ENCODE measurements at regions not wholly inside any gene's neighbourhood (a gene's known extent, or its start where the extent isn't known, plus 50 kb on each side); places are given as distances from the start of the nearest gene placed in this dataset.

DNA sequence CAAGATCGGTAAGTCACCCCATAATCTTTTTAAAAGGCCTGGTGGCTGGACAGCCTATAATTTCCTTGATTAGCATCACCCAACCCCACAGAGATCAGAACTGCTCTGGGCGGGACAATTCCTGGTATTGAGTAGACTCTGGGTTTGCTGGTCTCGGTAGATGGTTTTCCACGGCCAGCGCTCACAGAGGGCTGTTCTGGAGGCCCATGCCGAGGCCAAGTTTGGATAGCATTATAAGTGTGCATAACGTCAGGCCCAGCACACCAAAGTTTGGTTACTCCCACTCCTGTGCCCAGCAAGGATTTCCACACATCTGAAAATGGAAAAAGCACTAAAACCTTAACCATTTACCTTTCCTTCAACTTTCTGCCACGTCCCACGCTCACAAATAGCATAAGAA, 104.7 kb upstream of the RREB1 start:
- 95 to 99% (median 96%) methylated on average over 9 of the region's 9 CpGs for WGBS, 3 donors
- Histone ChIP-seq H3K36me3 (ENCODE audit: insufficient read depth in 1 of 2, low read depth in 1 of 2) (no peaks in the 10 kb centered on the region), H3K4me1 (peaks cover 15% of the 10 kb centered on the region), H3K4me3 (no peak overlapping the region), H3K9me3 (no peaks in the 10 kb centered on the region), H3K27me3 (ENCODE audit: insufficient read depth in 3 of 3, low read length in 2 of 3) (no peaks in the 10 kb centered on the region), H3K27ac (no peak overlapping the region)
- DNase-seq (no peak), ATAC-seq (no peak)
- no peak for TF ChIP-seq CTCF (IDR thresholded peaks at IDR 0.05)
- intact Hi-C loops (cut with DNase I): loop anchor here in 1 of 2 donors (5.0 kb wide), 1 partner anchor 39 kb away; no protein-coding TSS in a partner anchor

DNA sequence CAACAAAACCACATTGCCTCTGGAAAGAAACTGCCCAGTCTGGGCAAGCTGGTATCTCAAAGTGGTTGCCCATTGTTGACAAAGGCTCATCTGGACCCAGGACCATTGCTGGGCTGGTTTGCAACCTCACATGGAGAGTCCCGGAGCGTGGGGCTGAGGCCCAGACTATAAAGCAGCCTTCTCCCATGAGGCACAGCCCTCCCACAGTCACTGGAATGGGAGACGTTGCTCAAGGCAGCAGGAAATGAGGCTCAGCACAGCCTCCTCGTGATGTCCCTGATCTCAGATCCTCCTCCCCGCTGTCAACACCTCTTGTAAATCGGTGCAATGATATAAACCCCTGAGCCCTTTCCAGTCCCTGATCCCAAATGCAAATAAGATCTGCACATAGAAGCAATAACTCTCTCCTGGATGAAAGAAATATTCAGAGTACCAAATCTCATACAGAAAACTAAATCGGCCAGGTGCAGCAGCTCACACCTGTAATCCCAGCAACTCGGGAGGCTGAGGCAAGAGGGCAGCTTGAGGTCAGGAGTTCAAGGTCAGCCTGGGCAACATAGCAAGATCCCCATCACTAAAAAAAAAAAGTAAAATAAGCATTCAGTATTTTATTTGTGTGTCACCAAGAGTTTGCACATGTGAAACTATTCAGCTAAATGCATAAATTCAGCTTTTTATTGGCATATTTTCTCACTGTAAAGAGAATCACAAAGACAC, 103.0 kb upstream of the RREB1 start:
- Histone ChIP-seq H3K36me3 (ENCODE audit: insufficient read depth in 1 of 2, low read depth in 1 of 2) (no peaks in the 10 kb centered on the region), H3K27me3 (ENCODE audit: insufficient read depth in 3 of 3, low read length in 2 of 3) (no peaks in the 10 kb centered on the region), H3K27ac (no peak overlapping the region), H3K4me3 (no peak overlapping the region), H3K4me1 (peaks cover 5% of the 10 kb centered on the region), H3K9me3 (no peaks in the 10 kb centered on the region)
- ATAC-seq: peak in 2 of 4 donors; percentile 58 to 75
- WGBS, 3 donors: 42 to 53% (median 46%) methylated on average over 8 of the region's 8 CpGs
- DNase-seq: no peak
- intact Hi-C loops (cut with DNase I): loop anchor here in 1 of 2 donors (5.0 kb wide), 1 partner anchor 38 kb away; no protein-coding TSS in a partner anchor
- no peak for TF ChIP-seq CTCF (IDR thresholded peaks at IDR 0.05)

DNA sequence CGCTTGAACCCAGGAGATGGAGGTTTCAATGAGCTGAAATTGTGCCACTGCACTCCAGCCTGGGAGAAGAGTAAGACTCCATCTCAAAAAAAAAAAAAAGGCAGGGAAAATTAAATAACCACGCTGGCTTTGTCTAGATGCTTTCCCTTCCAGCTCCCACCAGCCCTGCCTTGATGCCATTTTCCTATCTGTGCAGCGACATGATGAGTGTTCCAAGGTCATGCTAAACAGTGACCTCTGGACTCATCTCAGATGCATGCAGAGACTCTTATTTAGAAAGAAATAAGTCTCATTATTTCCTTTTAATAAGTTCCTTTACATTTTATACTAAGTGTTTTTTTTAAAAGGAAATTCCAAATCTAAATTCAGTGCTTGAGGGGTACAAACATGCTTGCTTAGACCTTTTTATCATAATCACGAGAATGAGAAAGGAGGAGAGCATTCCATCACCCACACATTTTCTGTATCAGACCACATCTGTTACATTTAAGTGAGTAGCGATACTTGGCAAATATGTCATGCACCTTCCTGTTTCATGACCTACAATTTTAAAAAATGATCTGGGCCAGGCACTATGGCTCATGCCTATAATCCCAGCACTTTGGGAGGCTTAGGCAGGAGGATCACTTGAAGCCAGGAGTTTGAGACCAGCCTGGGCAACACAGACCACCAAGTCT, 101.1 kb upstream of the RREB1 start:
- WGBS, 3 donors: 72 to 85% (median 72%) methylated on average over 5 of the region's 5 CpGs
- no peaks in the 10 kb centered on the region for H3K27me3 ChIP-seq (ENCODE audit: insufficient read depth in 3 of 3, low read length in 2 of 3)

DNA sequence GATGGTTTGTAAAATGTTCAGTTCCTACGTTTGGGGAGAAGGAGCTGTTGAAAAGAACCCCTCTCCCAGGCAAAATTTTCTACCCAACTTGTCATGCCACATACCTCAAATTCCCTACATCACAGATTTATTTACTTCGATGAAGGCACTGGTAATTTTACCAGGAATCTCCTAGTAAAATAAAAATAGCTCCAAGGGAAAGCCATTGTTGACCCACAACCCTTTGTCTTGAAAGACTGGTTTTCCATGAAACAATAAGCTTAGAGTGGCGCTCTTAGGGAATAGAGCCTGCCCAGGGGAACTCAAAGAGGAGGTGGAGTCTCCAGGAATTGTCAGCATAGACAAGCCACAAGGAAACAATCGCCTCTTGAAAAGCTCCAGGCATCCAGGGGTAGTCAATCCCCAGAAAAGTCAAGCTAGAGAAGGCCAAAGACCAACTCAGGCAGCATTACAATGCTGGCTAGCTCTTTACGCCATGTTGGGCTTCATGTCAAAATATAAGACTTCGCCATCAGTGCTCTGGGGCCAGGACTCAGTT, 99.2 kb upstream of the RREB1 start:
- DNase-seq (no peak), ATAC-seq (no peak)
- H3K9me3 ChIP-seq: no peaks in the 10 kb centered on the region
- H3K27ac ChIP-seq: no peak overlapping the region
- no peaks in the 10 kb centered on the region for H3K27me3 ChIP-seq (ENCODE audit: insufficient read depth in 3 of 3, low read length in 2 of 3)
- TF ChIP-seq CTCF (IDR thresholded peaks at IDR 0.05): no peak
- intact Hi-C loops (cut with DNase I): no loop called here
- H3K4me3 ChIP-seq: no peak overlapping the region
- H3K36me3 ChIP-seq (ENCODE audit: insufficient read depth in 1 of 2, low read depth in 1 of 2): no peaks in the 10 kb centered on the region
- H3K4me1 ChIP-seq: peaks cover 5% of the 10 kb centered on the region
- 68 to 76% (median 72%) methylated on average over 6 of the region's 6 CpGs for WGBS, 3 donors

More for the DNA sequence above, 101.1 kb upstream of the RREB1 start:
- ATAC-seq (no peak), DNase-seq (no peak)
- no peak for TF ChIP-seq CTCF (IDR thresholded peaks at IDR 0.05)
- peaks cover 5% of the 10 kb centered on the region for H3K4me1 ChIP-seq
- no peak overlapping the region for H3K27ac ChIP-seq
- H3K4me3 ChIP-seq: no peak overlapping the region
- H3K36me3 ChIP-seq (ENCODE audit: insufficient read depth in 1 of 2, low read depth in 1 of 2): no peaks in the 10 kb centered on the region
- no peaks in the 10 kb centered on the region for H3K9me3 ChIP-seq
- intact Hi-C loops (cut with DNase I): no loop called here
